GOT3 (cell line): ENCODE measurements at regions not wholly inside any gene's neighbourhood (a gene's known extent, or its start where the extent isn't known, plus 50 kb on each side); places are given as distances from the start of the nearest gene placed in this dataset.
"Not testable (repeated sequence)": the region's sequence is repeated elsewhere in the genome, so short reads cannot be mapped to it uniquely, and the experiment has no call there.

Source experiments
- DNase-seq: peaks from one replicate; lab custom pipeline; 2025; ENCODE audit warnings: mixed read lengths; lab: John Stamatoyannopoulos, UW

DNA sequence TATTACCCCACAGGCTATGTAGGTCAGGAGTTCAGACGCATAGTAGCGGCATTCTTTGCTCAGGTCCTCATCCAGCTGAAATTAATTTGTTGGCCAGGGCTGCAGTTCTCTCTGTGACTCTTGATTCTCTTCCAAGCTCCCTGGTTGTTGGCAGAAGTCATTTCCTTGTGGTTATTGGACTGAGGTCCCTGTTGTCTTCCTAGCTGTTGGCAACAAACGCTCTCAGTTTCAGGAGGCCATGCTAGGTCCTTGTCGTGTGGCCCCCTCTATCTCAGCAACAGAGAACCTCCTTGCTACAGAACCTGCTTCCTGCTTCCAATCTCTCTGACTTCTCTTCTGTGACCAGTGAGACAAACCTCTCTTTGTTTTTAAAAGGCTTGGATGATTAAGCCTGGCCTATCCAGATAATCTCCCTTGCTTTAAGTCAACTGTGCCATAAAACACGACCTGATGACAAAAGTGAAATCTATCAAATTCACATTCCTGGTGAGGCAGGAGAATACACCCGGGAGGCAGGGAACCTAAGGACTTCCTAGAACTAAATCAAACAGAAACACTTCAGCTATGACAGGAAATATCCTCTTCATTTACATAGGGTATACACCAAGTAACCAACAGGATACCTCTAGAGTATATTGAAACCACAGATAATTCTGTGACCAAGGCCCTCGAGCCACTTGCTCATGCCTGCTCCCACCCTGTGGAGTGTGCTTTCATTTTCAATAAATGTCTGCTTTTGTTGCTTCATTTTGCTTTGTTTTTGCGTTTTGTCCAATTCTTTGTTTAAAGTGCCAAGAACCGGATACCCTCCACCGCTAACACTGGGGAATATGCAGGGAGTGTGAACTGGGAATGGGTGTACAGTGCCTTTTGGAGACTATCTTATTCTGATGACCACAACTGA, 196.0 kb downstream of the BTBD3 start:
- no peak for DNase-seq

- DNase-seq = not testable (repeated sequence)
Observed at GRCh38 chr20:12129114-12129513, 211.4 kb downstream of the BTBD3 start.

DNA sequence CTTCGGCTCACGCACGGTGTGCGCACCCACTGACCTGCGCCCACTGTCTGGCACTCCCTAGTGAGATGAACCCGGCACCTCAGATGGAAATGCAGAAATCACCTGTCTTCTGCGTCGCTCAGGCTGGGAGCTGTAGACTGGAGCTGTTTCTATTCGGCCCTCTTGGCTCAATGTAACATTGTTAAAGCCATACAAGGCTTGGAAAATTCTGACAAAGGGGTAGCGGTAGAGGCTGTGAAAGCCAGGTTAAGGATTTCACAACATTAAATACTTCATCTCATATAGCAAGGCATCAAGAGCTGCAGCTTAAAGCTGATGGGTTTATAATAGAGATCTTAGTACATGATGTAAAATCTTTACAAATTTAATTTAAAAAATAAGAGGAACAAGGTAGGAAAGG, 211.8 kb downstream of the BTBD3 start:
- DNase-seq = not testable (repeated sequence)

GRCh38 chr20:12130781-12131180, 213.1 kb downstream of the BTBD3 start:
- no peak for DNase-seq

- DNase-seq = no peak
Observed at GRCh38 chr20:12133553-12133952, 215.9 kb downstream of the BTBD3 start.

GRCh38 chr20:12145951-12146350, 228.3 kb downstream of the BTBD3 start:
- not testable (repeated sequence) for DNase-seq

GRCh38 chr20:12152996-12153395, 235.3 kb downstream of the BTBD3 start:
- no peak for DNase-seq

GRCh38 chr20:12153628-12154027, 235.9 kb downstream of the BTBD3 start:
- no peak for DNase-seq

GRCh38 chr20:12156252-12156651, 238.6 kb downstream of the BTBD3 start:
- DNase-seq = no peak

DNA sequence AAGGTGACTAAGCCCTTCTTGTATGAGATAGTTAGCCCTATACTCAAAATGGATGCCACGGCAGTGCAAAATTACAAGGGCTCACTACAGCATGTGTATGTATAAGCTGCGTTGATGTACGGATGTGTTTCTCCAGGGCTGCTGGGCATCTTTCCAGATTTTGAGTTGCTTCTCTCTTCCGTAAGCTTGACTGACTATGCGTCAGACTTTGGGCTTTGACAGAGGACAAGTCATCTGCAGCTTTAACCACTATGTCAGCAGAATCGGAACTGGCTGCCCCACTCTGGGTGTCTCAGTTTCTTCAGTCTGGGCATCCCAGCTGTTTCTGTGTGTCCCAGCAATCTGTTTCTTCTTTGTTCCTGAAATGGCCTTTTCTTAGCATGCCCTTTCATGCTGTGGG, 241.6 kb downstream of the BTBD3 start:
- DNase-seq = no peak

- no peak for DNase-seq
Observed at GRCh38 chr20:12161734-12162133, 244.0 kb downstream of the BTBD3 start.

- no peak for DNase-seq
Observed at GRCh38 chr20:12166053-12166717, 248.5 kb downstream of the BTBD3 start.

DNA sequence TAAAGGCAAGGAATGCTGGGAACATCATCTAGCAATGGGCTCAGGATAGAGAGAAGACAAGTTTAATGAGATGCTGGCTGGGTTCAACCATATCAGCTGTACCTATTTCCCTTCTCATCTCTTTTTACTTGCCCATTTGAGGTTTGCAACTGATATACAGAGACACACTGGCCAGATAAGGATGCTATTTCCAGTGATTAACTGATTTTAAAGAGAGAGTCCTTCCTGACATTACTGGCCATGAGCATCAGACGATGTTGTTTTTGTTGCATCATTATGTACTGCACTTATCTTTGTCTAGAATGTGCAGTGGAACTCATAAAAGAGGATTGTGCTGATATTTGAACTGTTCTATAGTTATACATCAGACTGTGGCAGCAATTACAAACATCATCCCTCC, 252.7 kb downstream of the BTBD3 start:
- no peak for DNase-seq

DNA sequence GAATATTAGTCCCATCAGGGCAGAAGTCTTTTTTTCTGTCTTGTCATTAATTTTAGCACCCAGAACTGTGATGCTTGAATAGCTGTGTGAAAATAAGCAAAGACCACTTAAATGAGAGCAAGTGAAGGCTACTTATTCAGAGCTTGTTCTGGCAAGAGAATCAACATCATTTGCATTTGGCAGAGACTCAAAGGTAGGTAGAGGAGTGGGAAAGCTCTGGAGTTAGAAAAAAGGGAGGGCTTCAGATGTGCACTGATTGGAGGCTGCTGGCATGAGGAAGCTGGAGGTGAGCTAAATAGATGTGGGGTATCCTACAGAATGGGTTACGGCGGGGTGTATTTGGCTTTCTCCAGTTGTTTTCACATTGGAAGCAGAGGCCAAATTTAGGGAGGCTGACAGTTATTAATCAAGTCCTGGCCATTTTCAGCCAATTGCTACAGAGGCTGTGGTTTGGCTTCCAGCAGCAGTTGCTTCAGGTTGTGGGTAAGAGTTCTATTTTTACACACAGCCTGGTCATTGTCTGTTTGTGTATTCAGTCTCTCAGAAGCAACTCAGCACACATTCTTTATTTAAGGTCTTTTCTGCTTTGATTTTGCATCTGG, 254.3 kb downstream of the BTBD3 start:
- DNase-seq = no peak

- no peak for DNase-seq
Observed at GRCh38 chr20:12173347-12174012, 255.8 kb downstream of the BTBD3 start.

DNA sequence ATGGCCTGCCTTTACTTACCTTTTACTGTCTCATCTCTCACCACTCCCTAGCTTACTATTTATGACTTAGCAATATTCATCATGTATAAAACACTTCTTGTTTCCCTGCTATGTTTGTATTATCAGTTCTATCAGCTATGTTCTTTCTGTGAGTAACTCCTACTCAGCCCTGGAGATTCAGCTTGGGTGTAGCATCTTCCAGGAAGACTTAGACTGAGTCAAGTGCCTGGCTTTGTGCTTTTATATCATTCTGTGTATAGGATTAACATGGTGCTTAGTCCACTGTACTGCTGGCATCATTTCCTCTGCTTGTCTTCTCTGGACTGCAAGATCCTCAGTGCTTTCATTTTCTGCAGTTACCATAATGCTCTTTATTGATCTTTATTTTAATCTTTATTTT, 257.8 kb downstream of the BTBD3 start:
- DNase-seq = no peak

DNA sequence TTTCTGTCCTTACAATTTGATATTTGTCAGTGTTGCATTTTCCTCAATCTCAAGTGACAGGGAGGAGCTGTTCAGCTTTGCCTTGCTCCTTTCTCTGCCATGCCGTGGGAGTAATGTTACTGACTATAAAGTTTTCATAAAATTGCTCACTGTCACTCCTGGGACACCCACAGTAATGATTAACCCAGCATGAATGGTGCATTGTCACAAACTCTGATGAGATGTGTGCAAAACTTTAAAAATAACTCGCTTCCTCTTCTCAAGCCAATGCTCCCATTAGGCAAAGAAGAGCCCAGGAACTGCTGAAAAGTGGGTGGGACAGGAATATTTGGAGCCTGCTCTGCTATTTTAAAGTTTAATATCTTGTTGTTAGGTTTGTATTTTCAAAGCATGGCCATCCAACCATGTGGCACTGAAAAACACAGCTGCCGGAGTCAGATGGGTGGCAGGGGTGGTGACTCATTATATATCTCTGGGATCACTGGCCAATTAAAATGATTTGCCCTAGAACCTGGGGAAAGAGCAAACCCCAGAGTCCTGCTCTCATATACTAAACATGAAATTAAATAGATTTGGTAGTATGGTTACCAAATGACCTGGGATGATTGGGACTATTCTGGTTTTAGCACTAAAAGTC, 260.1 kb downstream of the BTBD3 start:
- no peak for DNase-seq

DNA sequence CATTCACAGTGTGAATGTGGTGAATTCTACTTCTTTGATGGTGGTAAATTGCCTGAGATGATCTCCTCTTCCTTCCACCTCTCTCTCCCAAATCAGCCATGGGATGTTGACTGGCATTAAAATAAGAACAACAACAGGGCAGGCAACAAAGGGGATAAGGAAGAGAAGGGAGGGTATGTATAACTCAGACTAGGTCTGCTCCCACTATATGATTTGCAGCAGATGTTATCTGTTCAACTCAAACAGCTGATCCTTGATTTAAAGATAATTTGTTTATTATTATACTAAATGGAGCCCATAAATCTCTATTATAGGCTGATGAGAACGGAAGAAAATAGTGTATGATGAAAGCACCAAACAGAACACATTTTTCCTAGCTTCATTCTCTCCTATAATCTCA, 262.0 kb downstream of the BTBD3 start:
- no peak for DNase-seq

DNA sequence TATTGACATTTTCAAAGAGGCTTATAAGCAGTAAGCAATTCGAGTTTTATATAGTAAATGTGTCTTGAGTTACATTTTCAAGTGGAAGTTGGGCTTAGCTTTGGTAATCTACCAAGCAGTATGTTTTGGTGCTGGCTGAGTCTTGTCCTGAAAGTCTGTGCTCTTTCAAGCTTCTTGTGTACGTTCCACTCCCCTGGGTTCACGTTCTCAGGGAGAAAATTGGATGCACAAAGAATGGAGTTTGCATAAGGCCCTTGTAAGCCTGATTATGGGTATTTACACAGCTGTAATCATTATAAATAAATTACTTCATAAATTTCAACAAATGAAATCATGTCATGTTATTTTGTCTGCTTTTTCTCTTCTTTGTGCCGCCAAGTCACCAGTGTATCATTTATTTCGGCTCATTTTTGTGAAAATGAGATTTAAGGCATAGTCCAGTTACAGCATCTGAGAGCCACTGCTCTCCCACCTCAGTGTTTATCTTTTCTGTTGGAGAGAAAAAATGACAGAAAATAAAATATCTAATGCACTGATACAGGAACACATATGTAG, 262.5 kb downstream of the BTBD3 start:
- DNase-seq = no peak

DNA sequence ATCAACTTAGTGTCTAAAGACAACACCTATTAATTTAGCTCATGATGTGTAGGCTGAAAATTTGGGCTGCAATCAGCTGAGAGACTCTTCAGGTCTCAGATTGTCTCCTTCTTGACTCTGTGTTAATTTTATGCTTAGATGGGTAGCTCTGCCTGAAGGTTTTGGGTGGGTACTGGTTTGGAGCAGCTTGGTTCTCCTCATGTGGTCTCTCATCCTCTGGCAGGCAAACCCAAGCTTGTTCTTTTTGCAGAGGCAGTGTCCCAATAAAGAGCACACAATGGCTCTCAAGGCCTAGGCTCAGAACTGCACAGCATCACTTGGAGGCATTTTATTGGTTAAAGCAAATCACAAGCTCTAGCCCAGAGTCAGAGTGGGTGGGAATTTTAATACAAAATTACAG, 280.6 kb downstream of the BTBD3 start:
- DNase-seq = no peak

DNA sequence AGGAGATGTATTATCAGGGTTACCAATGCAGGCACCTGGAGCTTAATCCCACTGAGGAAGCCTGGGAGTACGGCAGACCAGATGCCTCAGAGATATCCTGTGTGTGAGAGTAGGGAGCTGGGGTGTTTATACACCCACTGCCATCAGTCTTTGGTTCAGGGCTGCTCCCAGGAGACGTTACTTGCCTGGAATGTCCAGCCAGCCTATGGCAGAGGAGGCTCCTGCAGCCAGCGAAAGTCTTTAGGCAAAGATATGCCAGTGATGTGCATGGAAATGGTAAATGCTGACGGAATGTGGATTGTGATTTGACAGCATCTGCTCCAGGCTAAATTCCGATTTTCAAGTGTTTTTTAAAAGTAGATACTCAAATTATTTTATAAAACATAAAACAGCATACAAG, 282.0 kb downstream of the BTBD3 start:
- DNase-seq = no peak
